Lung (tissue), 11 donors: ENCODE measurements at regions not wholly inside any gene's neighbourhood (a gene's known extent, or its start where the extent isn't known, plus 50 kb on each side); places are given as distances from the start of the nearest gene placed in this dataset.

ENCODE experiments used
- ATAC-seq: fragments of 200-7000 bp; cut with Tn5 transposase; one replicate; pipeline ENCODE4 v1.9.1; 2020; ENCODE audit warnings: moderate number of reproducible peaks; ENCODE audit not compliant: insufficient read depth, low FRiP score
- DNase-seq, 3 donors: peaks; one replicate each; pipeline ENCODE4 v3.0.0-alpha.2; 2013 to 2017
- H3K27ac ChIP-seq, 2 donors: one replicate each; pipeline ENCODE4 v1.5.1; 2013; ENCODE audit warnings: mild to moderate bottlenecking in 2 of 2, moderate library complexity in 2 of 2, control low read depth in 1 of 2, inconsistent platforms in 1 of 2, low read depth in 1 of 2, low read length in 1 of 2
- H3K27me3 ChIP-seq, 3 donors: one replicate each; pipeline ENCODE4 v1.5.1; 2013; ENCODE audit warnings: low read length in 2 of 3; ENCODE audit not compliant: control insufficient read depth in 3 of 3, insufficient read depth in 3 of 3
- H3K36me3 ChIP-seq, 4 donors: one replicate each; pipeline ENCODE4 v1.5.1; 2013; ENCODE audit warnings: low read length in 4 of 4, mild to moderate bottlenecking in 1 of 4, moderate library complexity in 1 of 4; ENCODE audit not compliant: control insufficient read depth in 4 of 4, insufficient read depth in 4 of 4
- H3K4me1 ChIP-seq, 5 donors: one replicate each; pipeline ENCODE4 v1.5.1; 2013; ENCODE audit warnings: low read length in 5 of 5, mild to moderate bottlenecking in 2 of 5, moderate library complexity in 1 of 5; ENCODE audit not compliant: control insufficient read depth in 5 of 5, insufficient read depth in 5 of 5
- H3K4me3 ChIP-seq: one replicate; pipeline ENCODE4 v1.5.1; 2013; ENCODE audit warnings: mild to moderate bottlenecking, control low read depth, moderate library complexity
- H3K9ac ChIP-seq, 2 donors: one replicate each; pipeline ENCODE4 v1.5.1; 2013; ENCODE audit warnings: low read length in 2 of 2, control low read depth in 1 of 2; ENCODE audit not compliant: insufficient read depth in 1 of 2
- H3K9me3 ChIP-seq, 4 donors: one replicate each; pipeline ENCODE4 v1.5.1; 2013; ENCODE audit warnings: low read length in 3 of 4, mild to moderate bottlenecking in 1 of 4, moderate library complexity in 1 of 4; ENCODE audit not compliant: control insufficient read depth in 4 of 4, insufficient read depth in 3 of 4
- CTCF ChIP-seq: IDR thresholded peaks from 2 replicates; pipeline ENCODE4 v1.5.1; 2012; ENCODE audit warnings: mild to moderate bottlenecking; ENCODE audit errors: control extremely low read depth, extremely low read depth
- WGBS, 2 donors: extraction: QIAGEN DNeasy Blood & Tissue Kit; methylation state at CpG; one replicate each; pipeline ENCODE4 v1.1.7; 2013; 5-methylcytosine and 5-hydroxymethylcytosine counted together
- donor health status: control.
- donor health status: control.
- donor health status: Bipolar disorder and iron deficiency.
- donor health status: healthy.
- donor health status: DM: yes; HTN: yes; CAD: no.

- ATAC-seq (no peak), DNase-seq (no peak)
- Histone ChIP-seq H3K4me1 (no peaks in the 10 kb centered on the region), H3K36me3 (no peaks in the 10 kb centered on the region), H3K27me3 (no peaks in the 10 kb centered on the region), H3K4me3 (no peak overlapping the region), H3K9ac (no peak overlapping the region), H3K9me3 (no peaks in the 10 kb centered on the region), H3K27ac (no peak overlapping the region)
- TF ChIP-seq CTCF, result no peak
- 93 to 95% methylated on average over 4 of the region's 4 CpGs for WGBS, 2 donors
Observed at GRCh38 chr6:19712012-19712688, 125.0 kb upstream of the ID4 start.

GRCh38 chr6:19712998-19713397 is 124.2 kb upstream of the ID4 start:
- DNase-seq (no peak), ATAC-seq (no peak)
- Histone ChIP-seq H3K4me3 (no peak overlapping the region), H3K4me1 (no peaks in the 10 kb centered on the region), H3K36me3 (no peaks in the 10 kb centered on the region), H3K27me3 (no peaks in the 10 kb centered on the region), H3K9ac (no peak overlapping the region), H3K27ac (no peak overlapping the region), H3K9me3 (no peaks in the 10 kb centered on the region)
- 85% methylated on average over 1 of the region's 1 CpG for WGBS, 2 donors
- no peak for TF ChIP-seq CTCF

- Histone ChIP-seq H3K4me3 (no peak overlapping the region), H3K27me3 (no peaks in the 10 kb centered on the region), H3K9me3 (no peaks in the 10 kb centered on the region), H3K4me1 (no peaks in the 10 kb centered on the region), H3K9ac (no peak overlapping the region), H3K27ac (no peak overlapping the region), H3K36me3 (no peaks in the 10 kb centered on the region)
- DNase-seq (no peak), ATAC-seq (no peak)
- WGBS, 2 donors, result 87 to 94% methylated on average over 4 of the region's 4 CpGs
- no peak for TF ChIP-seq CTCF
Observed at GRCh38 chr6:19713411-19713810, 123.8 kb upstream of the ID4 start.

GRCh38 chr6:19713984-19714383 is 123.2 kb upstream of the ID4 start:
- ATAC-seq (no peak), DNase-seq (no peak)
- H3K27ac ChIP-seq, result no peak overlapping the region
- WGBS, 2 donors, result 75 to 80% methylated on average over 3 of the region's 3 CpGs
- TF ChIP-seq CTCF, result no peak
- no peaks in the 10 kb centered on the region for H3K27me3 ChIP-seq
- no peak overlapping the region for H3K4me3 ChIP-seq
- no peaks in the 10 kb centered on the region for H3K9me3 ChIP-seq
- no peak overlapping the region for H3K9ac ChIP-seq
- no peaks in the 10 kb centered on the region for H3K4me1 ChIP-seq
- H3K36me3 ChIP-seq, result no peaks in the 10 kb centered on the region
